CD14-positive monocyte (primary cell): ENCODE measurements at regions not wholly inside any gene's neighbourhood (a gene's known extent, or its start where the extent isn't known, plus 50 kb on each side); places are given as distances from the start of the nearest gene placed in this dataset.

Source experiments
- DNase-seq, 3 donors: peaks; one replicate each; pipeline ENCODE4 v3.0.0-alpha.2; 2011 to 2022
- H2AFZ ChIP-seq: 2 replicates; pipeline ENCODE4 v1.6.0; 2012; ENCODE audit warnings: mild to moderate bottlenecking, low read depth, low read length, inconsistent platforms; ENCODE audit not compliant: insufficient read depth, poor library complexity, severe bottlenecking
- H3K27ac ChIP-seq, 2 donors: 1 replicate in 1 of 2; 2 replicates in 1 of 2; pipeline ENCODE4 v1.5.1; 2012 to 2013; ENCODE audit warnings: low read length in 2 of 2, control low read depth in 1 of 2, inconsistent platforms in 1 of 2, low read depth in 1 of 2, mild to moderate bottlenecking in 1 of 2
- H3K27me3 ChIP-seq, 2 donors: one replicate each; pipeline versions ENCODE4 v1.6.0 to v1.6.1; 2011 to 2013; ENCODE audit warnings: low read length in 2 of 2; ENCODE audit not compliant: control insufficient read depth in 2 of 2, insufficient read depth in 2 of 2
- H3K36me3 ChIP-seq, 2 donors: replicated peaks in 1 of 2; 1 replicate in 1 of 2; 2 replicates in 1 of 2; pipeline versions ENCODE4 v1.5.1 to v1.6.1; 2012 to 2013; ENCODE audit warnings: low read length in 2 of 2, control low read depth in 1 of 2, inconsistent platforms in 1 of 2, mild to moderate bottlenecking in 1 of 2; ENCODE audit not compliant: insufficient read depth in 2 of 2, control insufficient read depth in 1 of 2
- H3K4me1 ChIP-seq, 2 donors: 1 replicate in 1 of 2; 2 replicates in 1 of 2; pipeline versions ENCODE4 v1.5.1 to v1.6.1; 2012 to 2013; ENCODE audit warnings: low read length in 2 of 2, control low read depth in 1 of 2, inconsistent platforms in 1 of 2, mild to moderate bottlenecking in 1 of 2, moderate library complexity in 1 of 2; ENCODE audit not compliant: insufficient read depth in 2 of 2, control insufficient read depth in 1 of 2
- H3K4me2 ChIP-seq: replicated peaks from 2 replicates; pipeline ENCODE3; 2012; ENCODE audit warnings: low read length, moderate library complexity, mild to moderate bottlenecking; ENCODE audit not compliant: poor library complexity, severe bottlenecking; ENCODE audit errors: extremely low read depth
- H3K4me3 ChIP-seq, 3 experiments: fragments of 200-600 bp in 1 of 3; sonication (generic) in 1 of 3; replicated peaks in 1 of 3; 1 replicate in 2 of 3; 2 replicates in 1 of 3; pipeline ENCODE4 v1.5.1; 2011 to 2013; ENCODE audit warnings: low read length in 3 of 3, mild to moderate bottlenecking in 3 of 3, control low read depth in 2 of 3, low read depth in 2 of 3, inconsistent platforms in 1 of 3, moderate library complexity in 1 of 3
- H3K79me2 ChIP-seq: 2 replicates; pipeline ENCODE4 v1.6.0; 2012; ENCODE audit warnings: mild to moderate bottlenecking, control low read depth, inconsistent platforms, low read length, moderate library complexity; ENCODE audit not compliant: insufficient read depth
- H3K9ac ChIP-seq: 2 replicates; pipeline ENCODE4 v1.6.0; 2017; ENCODE audit warnings: low read length, mild to moderate bottlenecking; ENCODE audit not compliant: insufficient read depth, poor library complexity, severe bottlenecking
- H3K9me3 ChIP-seq, 2 donors: replicated peaks in 1 of 2; 1 replicate in 1 of 2; 2 replicates in 1 of 2; pipeline versions ENCODE4 v1.5.1 to v1.6.1; 2012 to 2013; ENCODE audit warnings: low read length in 2 of 2, control low read depth in 1 of 2; ENCODE audit not compliant: control insufficient read depth in 1 of 2, insufficient read depth in 1 of 2
- H4K20me1 ChIP-seq: 2 replicates; pipeline ENCODE4 v1.6.0; 2012; ENCODE audit warnings: mild to moderate bottlenecking, low read length, control low read depth, moderate library complexity; ENCODE audit not compliant: insufficient read depth
- H3K27ac Mint-ChIP-seq, 7 donors: one replicate each; pipeline ENCODE4 v1.8.0; 2020; ENCODE audit warnings: mild to moderate bottlenecking in 7 of 7, mixed read lengths in 7 of 7, moderate library complexity in 6 of 7, inconsistent platforms in 2 of 7
- H3K27me3 Mint-ChIP-seq, 3 donors: one replicate each; pipeline ENCODE4 v1.8.0; 2021 to 2022; ENCODE audit warnings: low read depth in 3 of 3, mild to moderate bottlenecking in 3 of 3, mixed read lengths in 3 of 3, moderate library complexity in 3 of 3, inconsistent platforms in 1 of 3
- H3K36me3 Mint-ChIP-seq, 2 donors: one replicate each; pipeline ENCODE4 v1.8.0; 2020; ENCODE audit warnings: mixed read lengths in 2 of 2, inconsistent platforms in 1 of 2, mild to moderate bottlenecking in 1 of 2
- H3K4me1 Mint-ChIP-seq: one replicate; pipeline ENCODE4 v1.8.0; 2020; ENCODE audit warnings: mild to moderate bottlenecking, mixed read lengths
- H3K4me3 Mint-ChIP-seq, 2 donors: one replicate each; pipeline ENCODE4 v1.8.0; 2020; ENCODE audit warnings: mild to moderate bottlenecking in 2 of 2, mixed read lengths in 2 of 2, moderate library complexity in 1 of 2
- H3K9me3 Mint-ChIP-seq, 7 donors: one replicate each; pipeline ENCODE4 v1.8.0; 2020 to 2022; ENCODE audit warnings: mixed read lengths in 7 of 7, mild to moderate bottlenecking in 6 of 7, moderate library complexity in 6 of 7, inconsistent platforms in 2 of 7
- CTCF ChIP-seq: fragments of 200-600 bp; IDR thresholded peaks from one replicate; pipeline ENCODE4 v1.8.0; 2022; ENCODE audit warnings: antibody characterized with exemption, mild to moderate bottlenecking
- WGBS: methylation state at CpG from one replicate; pipeline ENCODE4 v1.1.5; 2013; ENCODE audit warnings: missing lambda C conversion rate; ENCODE audit not compliant: insufficient coverage; 5-methylcytosine and 5-hydroxymethylcytosine counted together
- intact Hi-C, 2 donors: fragments of 100-400 bp; cut with micrococcal nuclease; formaldehyde crosslinking; loops; one replicate each; pipeline versions ENCODE4 v1.15.0 to v1.15.1; 2023

DNA sequence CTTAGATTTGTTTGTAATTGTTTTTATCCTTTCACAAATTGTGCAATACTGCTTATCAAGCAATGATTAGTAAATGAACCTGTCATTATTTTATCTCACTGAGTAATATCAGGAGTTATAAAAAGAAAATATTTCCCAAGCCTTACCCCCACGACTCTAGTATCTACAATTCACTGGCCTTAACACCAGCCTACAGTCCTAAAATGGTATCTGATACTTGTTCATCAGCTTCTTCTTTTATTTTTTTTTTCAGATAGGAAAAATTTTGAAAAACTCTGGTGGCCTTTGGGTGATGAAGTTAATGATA lies 160.8 kb upstream of the FOXA2 start:
- H3K4me1 Mint-ChIP-seq = no peaks in the 10 kb centered on the region
- H3K27me3 Mint-ChIP-seq = peaks cover 0 to 2% (median 0%) of the 10 kb centered on the region in 3 donors
- H4K20me1 ChIP-seq = no peaks in the 10 kb centered on the region
- no peak overlapping the region for H3K4me3 Mint-ChIP-seq
- H3K9me3 ChIP-seq = peaks cover 0 to 6% of the 10 kb centered on the region in 2 donors
- no CpG with 5 or more reads among the region's 1 CpG for WGBS
- no peak overlapping the region for H3K9ac ChIP-seq
- H3K36me3 Mint-ChIP-seq = no peaks in the 10 kb centered on the region
- H3K27ac Mint-ChIP-seq = no peak overlapping the region
- H3K4me2 ChIP-seq = no peak overlapping the region
- H3K4me1 ChIP-seq = no peaks in the 10 kb centered on the region
- no peak for TF ChIP-seq CTCF
- no peak overlapping the region for H3K4me3 ChIP-seq
- H3K27me3 ChIP-seq = no peaks in the 10 kb centered on the region
- no peak overlapping the region for H3K27ac ChIP-seq
- H2AFZ ChIP-seq = no peak overlapping the region
- DNase-seq = no peak
- H3K79me2 ChIP-seq = no peaks in the 10 kb centered on the region
- no peaks in the 10 kb centered on the region for H3K36me3 ChIP-seq
- intact Hi-C loops = no loop called here
- peaks cover 0 to 18% (median 9%) of the 10 kb centered on the region in 7 donors for H3K9me3 Mint-ChIP-seq

DNA sequence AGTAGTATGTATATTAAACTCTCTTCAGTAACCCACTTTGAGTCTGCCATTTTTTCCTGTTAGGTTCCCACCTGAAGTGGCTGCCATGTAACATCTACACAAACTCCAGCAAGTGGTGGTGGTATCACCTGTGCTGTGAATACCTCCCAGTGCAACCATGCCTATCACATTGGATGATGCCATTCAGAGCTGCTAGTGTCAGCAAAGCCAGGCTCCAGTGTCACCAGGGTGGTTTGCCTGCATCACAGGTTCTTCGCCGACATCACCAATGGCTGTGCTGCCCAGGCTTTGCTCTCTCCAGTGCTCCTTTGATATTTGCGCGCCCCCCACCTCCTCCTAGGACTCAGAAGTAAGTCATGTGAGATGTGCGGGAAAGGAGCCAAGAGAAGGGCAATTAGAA lies 162.6 kb upstream of the FOXA2 start:
- Histone ChIP-seq H4K20me1 (no peaks in the 10 kb centered on the region), H3K4me1 (no peaks in the 10 kb centered on the region), H3K4me3 (no peak overlapping the region), H3K9ac (no peak overlapping the region), H3K9me3 (peaks cover 0 to 6% of the 10 kb centered on the region in 2 donors), H3K36me3 (no peaks in the 10 kb centered on the region), H2AFZ (no peak overlapping the region), H3K79me2 (no peaks in the 10 kb centered on the region), H3K27ac (no peak overlapping the region), H3K4me2 (no peak overlapping the region), H3K27me3 (no peaks in the 10 kb centered on the region)
- Mint-ChIP-seq H3K4me1 (no peaks in the 10 kb centered on the region), H3K36me3 (no peaks in the 10 kb centered on the region), H3K27ac (no peak overlapping the region), H3K27me3 (peaks cover 0 to 3% (median 0%) of the 10 kb centered on the region in 3 donors), H3K9me3 (peaks cover 0 to 18% (median 9%) of the 10 kb centered on the region in 7 donors), H3K4me3 (no peak overlapping the region)
- TF ChIP-seq CTCF = no peak
- no peak for DNase-seq
- WGBS = 100% methylated on average over 5 of the region's 5 CpGs
- intact Hi-C loops = no loop called here
